ENCODE measurements at regions not wholly inside any gene's neighbourhood (a gene's known extent, or its start where the extent isn't known, plus 50 kb on each side); places are given as distances from the start of the nearest gene placed in this dataset.

GRCh38 chr20:21836346-21836745, 130.9 kb downstream of the PAX1 start:
- DNase-seq (ENCODE audit: low spot score), result no peak

DNA sequence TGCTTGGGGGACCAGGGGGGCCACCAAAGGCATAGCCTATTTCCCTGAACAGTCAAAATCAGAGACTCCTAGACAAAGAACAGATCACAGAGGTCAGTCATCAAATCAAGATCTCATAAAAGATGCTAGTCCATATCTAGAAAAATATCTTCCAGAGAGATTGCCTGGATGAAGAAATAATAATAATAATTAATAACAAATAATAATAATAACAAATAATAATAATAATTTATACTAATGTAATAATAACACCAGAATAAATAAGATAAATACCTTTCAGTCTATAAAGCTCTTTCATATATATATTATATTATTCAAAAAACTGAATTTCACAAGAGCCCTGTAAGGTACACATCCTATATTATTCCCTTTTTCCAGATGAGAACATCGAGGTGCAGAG, 129.6 kb downstream of the PAX1 start:
- DNase-seq (ENCODE audit: low spot score), result no peak

- DNase-seq (ENCODE audit: low spot score), result no peak
Observed at GRCh38 chr20:21832442-21833385, 127.2 kb downstream of the PAX1 start.

DNA sequence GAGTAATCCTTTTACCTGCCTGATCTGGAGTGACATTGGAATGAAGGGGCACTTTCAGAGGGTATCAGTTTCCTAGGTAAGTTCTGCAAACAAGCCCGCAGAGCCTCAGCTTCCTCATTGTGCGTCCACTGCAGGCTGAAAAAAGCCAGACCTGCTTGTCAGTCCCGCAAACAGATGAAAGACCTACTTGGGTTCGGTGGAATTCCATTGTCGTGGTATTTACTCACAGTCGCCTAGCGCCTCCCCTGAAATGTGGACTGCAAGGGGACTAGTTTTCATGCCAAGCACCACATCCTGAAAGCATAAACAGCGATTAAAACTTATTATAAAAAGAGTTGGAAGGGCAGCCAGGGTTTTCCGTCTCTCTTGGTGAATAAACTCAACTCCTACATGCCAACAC, 121.5 kb downstream of the PAX1 start:
- DNase-seq (ENCODE audit: low spot score), result no peak

DNA sequence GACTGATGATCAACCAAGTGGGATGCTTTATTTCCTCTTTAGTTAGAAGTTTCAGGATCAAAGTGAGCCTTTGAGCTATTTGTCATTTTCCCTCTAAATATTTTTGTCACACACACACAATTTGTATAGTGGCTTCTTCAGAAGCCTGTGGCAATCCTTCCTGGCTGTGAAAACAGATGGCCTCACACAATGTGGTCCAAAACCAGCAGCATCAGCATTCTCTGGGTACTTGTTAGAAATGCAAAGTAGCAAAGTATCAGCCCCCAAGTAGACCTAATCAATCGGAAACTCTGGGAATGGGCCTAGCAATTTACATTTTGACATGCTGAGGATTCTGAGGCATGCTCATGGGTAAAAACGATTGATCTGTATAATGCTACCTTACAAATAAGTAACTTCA, 115.9 kb downstream of the PAX1 start:
- DNase-seq (ENCODE audit: low spot score), result no peak

DNA sequence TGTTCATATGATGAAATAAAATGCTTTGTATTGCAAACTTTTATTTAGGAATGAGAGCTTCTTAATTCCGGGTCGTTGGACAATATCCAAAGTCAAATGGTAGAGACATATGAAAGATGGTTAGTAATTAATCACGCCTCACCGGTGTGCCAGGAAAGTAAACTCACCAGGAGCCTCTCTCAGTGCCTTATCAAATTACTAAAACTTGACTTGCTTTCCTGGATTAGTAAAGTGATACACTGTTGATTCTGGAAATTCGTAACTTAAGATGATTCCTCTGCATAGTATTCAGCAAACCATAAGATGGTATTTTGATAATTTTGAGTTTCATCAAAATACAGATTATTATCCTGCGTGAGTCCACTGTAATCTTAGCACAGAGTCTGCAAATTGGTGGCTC, 115.2 kb downstream of the PAX1 start:
- no peak for DNase-seq (ENCODE audit: low spot score)

DNA sequence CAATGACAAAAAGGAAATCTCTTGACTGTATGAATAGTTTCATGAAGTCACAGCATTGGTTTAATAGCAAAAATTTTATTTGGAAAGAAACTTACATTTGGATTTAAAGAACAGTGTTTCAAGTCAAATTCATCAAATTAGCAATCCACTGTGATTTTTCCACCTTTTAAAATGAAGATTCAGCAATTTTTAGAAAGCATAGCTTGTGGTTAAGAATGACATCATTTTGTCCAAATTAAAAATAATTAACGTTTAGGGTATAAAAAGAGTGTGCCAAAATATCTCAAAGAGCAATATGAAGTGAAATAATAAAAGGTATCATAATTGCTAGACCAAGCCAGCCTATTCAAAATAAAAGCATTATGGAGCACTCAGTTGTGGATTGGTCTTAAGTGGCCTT, 114.6 kb downstream of the PAX1 start:
- no peak for DNase-seq (ENCODE audit: low spot score)

DNA sequence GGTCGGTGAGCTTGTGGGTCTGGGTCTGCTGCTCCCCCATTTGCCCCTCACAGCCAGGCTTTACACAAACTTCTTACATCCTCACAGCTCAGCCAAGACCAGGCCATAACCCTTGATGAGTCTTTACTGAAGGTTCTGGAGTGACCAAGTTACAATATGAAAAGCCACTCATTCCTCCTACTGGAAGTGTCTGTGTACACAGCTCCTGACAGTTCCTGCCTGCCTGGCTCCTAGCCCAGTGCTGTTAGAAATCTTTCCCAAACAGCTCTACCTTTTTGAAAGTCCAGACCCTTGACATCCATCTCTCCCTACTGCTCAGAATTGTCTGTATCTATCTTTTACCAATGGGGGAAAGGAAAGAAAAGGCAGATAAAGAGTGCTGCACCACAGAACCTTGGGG, 106.9 kb downstream of the PAX1 start:
- no peak for DNase-seq (ENCODE audit: low spot score)

- no peak for DNase-seq (ENCODE audit: low spot score)
Observed at GRCh38 chr20:21809961-21810523, 104.6 kb downstream of the PAX1 start.

GRCh38 chr20:21808863-21809664, 103.6 kb downstream of the PAX1 start:
- DNase-seq (ENCODE audit: low spot score), result peak; percentile 1

DNA sequence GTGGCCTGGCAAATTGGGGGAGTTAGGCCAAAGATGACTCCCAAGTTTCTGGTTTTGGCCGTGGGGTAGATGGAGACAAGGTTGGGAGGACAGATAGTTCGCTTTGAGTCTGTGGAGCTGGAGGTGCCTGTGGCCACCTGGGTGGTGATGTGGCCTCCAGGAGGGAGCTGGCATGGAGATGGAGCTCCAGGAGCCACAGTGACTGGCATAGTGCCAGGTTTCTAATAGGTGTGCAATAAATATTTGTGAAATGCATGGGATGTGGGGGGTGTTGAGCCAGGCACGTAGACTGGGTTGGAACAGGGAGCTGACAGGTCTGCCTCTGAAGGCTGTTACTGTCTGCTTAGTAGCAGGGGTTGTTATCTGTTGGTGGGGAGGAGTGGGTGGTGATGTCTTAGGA, 102.7 kb downstream of the PAX1 start:
- DNase-seq (ENCODE audit: low spot score), result no peak

DNA sequence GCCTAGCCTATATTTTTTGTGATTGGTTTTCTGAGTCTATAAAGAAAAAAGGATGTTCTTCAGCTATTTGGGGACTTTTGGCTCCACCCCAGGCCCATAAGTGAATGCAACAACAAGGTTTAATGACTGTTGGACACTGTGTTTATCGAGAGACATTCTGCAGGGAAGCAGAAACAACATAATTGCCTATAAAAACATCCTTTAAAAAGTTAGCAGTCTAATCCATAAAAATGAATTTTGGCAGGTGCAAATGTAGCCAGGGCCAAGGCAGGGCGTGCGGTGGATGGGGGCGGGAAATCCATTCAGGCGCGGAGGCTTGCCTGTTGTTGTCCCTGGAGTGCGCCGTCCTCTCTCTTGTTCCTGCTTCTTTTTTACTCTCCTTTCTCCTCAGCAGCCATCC, 99.3 kb downstream of the PAX1 start:
- DNase-seq (ENCODE audit: low spot score), result no peak

DNA sequence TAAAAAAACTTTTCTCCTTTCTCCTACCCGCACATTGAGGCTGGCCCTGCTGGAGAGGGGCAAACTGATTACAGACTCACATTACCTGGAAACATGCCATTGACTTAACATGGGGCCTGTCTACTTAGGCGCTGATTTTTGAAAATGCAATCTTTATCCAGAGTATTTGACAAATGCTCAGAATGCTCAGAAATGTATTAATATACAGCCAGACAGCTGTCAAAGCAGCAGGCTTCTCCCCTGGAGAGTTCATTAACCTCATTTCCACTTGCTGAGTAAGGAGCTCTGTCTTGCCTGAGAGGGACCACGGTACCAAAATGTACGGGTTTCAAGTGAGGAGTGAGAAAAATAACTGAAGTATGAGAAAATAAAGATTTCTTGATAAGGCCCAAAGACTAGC, 95.7 kb downstream of the PAX1 start:
- DNase-seq (ENCODE audit: low spot score), result no peak

DNA sequence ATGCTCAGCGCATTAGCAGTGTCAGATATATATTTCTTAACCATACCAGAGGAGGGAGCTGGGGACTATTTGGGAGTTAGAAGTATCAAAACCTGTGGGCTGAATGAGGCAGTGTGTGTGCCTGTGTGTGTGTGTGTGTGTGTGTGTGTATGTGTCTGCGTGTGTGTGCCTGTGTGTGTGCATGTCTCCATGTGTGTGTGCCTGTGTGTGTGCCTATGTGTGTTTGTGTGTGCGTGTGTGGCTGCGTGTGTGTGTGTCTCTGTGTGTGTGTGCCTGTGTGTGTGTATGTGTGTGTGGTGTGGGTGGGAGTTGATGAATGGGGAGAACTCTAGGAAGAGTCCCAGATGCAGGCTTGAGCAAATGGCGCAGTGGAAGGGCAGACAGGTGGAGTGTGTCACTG, 92.9 kb downstream of the PAX1 start:
- DNase-seq (ENCODE audit: low spot score), result no peak

GRCh38 chr20:21796059-21796458, 90.6 kb downstream of the PAX1 start:
- no peak for DNase-seq (ENCODE audit: low spot score)

GRCh38 chr20:21788082-21788481, 82.6 kb downstream of the PAX1 start:
- DNase-seq (ENCODE audit: low spot score), result no peak

DNA sequence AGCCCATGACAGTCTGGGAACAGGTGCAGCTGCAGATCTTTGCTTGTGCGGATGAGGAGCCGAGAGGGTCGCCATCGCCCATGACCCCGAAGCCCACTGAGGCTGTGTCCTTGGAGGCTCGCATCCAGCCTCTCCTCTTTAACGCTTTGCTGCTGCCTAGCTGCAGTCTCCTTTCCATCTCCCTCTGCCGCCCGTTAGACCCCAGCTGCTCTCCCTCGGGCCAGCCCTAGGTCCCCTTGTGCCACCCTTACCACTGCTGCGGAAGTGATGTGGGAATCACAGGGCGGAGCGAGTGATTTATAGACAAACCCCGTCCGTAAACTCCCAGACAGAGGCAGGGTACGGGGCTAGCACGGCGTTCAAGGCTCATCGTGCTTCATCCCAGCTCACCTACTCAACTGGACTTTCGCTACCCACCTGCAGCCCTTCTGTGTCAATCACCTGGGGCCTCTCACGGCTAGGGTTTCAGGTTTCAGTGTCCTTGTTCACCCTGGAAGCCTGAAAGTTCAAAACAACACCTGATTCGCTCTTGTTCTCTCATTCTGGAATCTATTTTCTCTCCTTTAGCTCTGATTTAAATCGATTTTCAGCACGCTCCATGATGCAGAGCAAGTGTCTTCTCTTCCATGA, 76.1 kb downstream of the PAX1 start:
- no peak for DNase-seq (ENCODE audit: low spot score)

DNA sequence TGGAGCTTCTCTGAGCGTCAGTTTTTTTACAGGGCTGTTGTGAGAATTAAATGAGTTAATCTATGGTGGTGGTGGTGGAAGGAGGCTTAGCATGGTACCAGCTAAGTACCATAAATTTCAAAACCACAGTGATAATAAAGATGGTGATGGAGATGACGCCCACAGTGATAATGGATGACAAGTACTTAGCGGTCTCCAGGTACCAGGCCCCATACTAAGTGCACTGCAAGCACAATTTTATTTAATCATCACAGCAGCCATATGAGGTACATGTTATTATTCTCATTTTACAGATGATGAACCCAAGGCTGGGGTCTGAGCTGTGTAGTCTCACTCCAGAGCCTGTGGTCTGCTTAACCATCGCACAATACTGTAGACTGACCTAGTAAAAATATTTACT, 75.1 kb downstream of the PAX1 start:
- DNase-seq (ENCODE audit: low spot score), result no peak

Measured in kidney tubule cell (primary cell).